HEK293 (cell line): ENCODE measurements at regions not wholly inside any gene's neighbourhood (a gene's known extent, or its start where the extent isn't known, plus 50 kb on each side); places are given as distances from the start of the nearest gene placed in this dataset.
"Not testable (repeated sequence)": the region's sequence is repeated elsewhere in the genome, so short reads cannot be mapped to it uniquely, and the experiment has no call there.

ENCODE experiments used
- CTCF ChIA-PET: fragments of 350-600 bp; formaldehyde crosslinking; extraction: SDS; loops from one replicate; lab custom pipeline; 2021; ENCODE audit warnings: antibody characterized with exemption; lab: Yijun Ruan, JAX
- POLR2A ChIA-PET: fragments of 300-600 bp; formaldehyde crosslinking; extraction: SDS; loops from one replicate; lab custom pipeline; 2020; ENCODE audit warnings: antibody characterized with exemption, inconsistent platforms; lab: Yijun Ruan, JAX
- H3K27ac ChIP-seq: fragments of 200-500 bp; sonication (Bioruptor generic); 2 replicates; pipeline ENCODE4 v1.5.1; 2014; ENCODE audit warnings: low read depth, low read length, control low read depth, inconsistent platforms; ENCODE audit errors: extremely low read depth
- H3K36me3 ChIP-seq, 2 experiments: fragments of 200-500 bp in 1 of 2; sonication (Bioruptor generic) in 1 of 2; 1 replicate in 1 of 2; 2 replicates in 1 of 2; pipeline ENCODE4 v1.5.1; 2014 to 2017; ENCODE audit warnings: inconsistent platforms in 2 of 2, low read length in 2 of 2; ENCODE audit not compliant: control insufficient read depth in 2 of 2, insufficient read depth in 1 of 2
- H3K4me1 ChIP-seq: fragments of 200-500 bp; sonication (Bioruptor generic); 2 replicates; pipeline ENCODE4 v1.5.1; 2014; ENCODE audit warnings: mild to moderate bottlenecking, low read length, inconsistent platforms; ENCODE audit not compliant: control insufficient read depth, insufficient read depth
- H3K4me3 ChIP-seq: 2 replicates; pipeline ENCODE4 v1.5.1; 2011; ENCODE audit warnings: low read depth, mild to moderate bottlenecking, control low read depth, low read length, moderate library complexity
- H3K9me3 ChIP-seq: fragments of 200-500 bp; sonication (Bioruptor generic); 2 replicates; pipeline ENCODE4 v1.5.1; 2014; ENCODE audit warnings: low read depth, low read length, inconsistent platforms; ENCODE audit not compliant: control insufficient read depth, insufficient read depth
- BCL11A ChIP-seq: fragments of 450-650 bp; formaldehyde crosslinking; IDR thresholded peaks from 2 replicates; pipeline ENCODE4 v1.5.1; 2016; ENCODE audit warnings: low read depth, missing biosample characterization, missing genetic modification characterization
- GFI1B ChIP-seq: fragments of 450-650 bp; formaldehyde crosslinking; IDR thresholded peaks from 2 replicates; pipeline ENCODE4 v1.5.1; 2016; ENCODE audit warnings: missing biosample characterization, missing genetic modification characterization
- GLIS2 ChIP-seq: fragments of 450-650 bp; formaldehyde crosslinking; IDR thresholded peaks from 2 replicates; pipeline ENCODE4 v1.5.1; 2016; ENCODE audit warnings: missing biosample characterization, missing genetic modification characterization
- SETDB1 ChIP-seq: IDR thresholded peaks from one replicate; pipeline ENCODE4 v1.6.1; 2017; ENCODE audit warnings: mild to moderate bottlenecking, low read length, moderate library complexity, mixed read lengths; ENCODE audit not compliant: insufficient read length
- TRIM28 ChIP-seq: IDR thresholded peaks from 2 replicates; pipeline ENCODE4 v1.6.1; 2011; ENCODE audit warnings: low read length, control low read depth, borderline replicate concordance
- YY1 ChIP-seq: fragments of 450-650 bp; formaldehyde crosslinking; IDR thresholded peaks from 2 replicates; pipeline ENCODE4 v1.5.1; 2018; ENCODE audit warnings: missing biosample characterization, missing genetic modification characterization
- ZBTB7A ChIP-seq: fragments of 450-650 bp; formaldehyde crosslinking; IDR thresholded peaks from 2 replicates; pipeline ENCODE4 v1.5.1; 2016; ENCODE audit warnings: low read depth, missing biosample characterization, missing genetic modification characterization
- ZFP3 ChIP-seq: fragments of 450-650 bp; formaldehyde crosslinking; IDR thresholded peaks from 2 replicates; pipeline ENCODE4 v1.5.1; 2016; ENCODE audit warnings: low read depth, missing biosample characterization, missing genetic modification characterization
- ZFP41 ChIP-seq: fragments of 450-650 bp; formaldehyde crosslinking; IDR thresholded peaks from 2 replicates; pipeline ENCODE4 v1.5.1; 2016; ENCODE audit warnings: missing biosample characterization, missing genetic modification characterization, borderline replicate concordance
- ZNF133 ChIP-seq: fragments of 450-650 bp; formaldehyde crosslinking; IDR thresholded peaks from 2 replicates; pipeline ENCODE4 v1.5.1; 2016; ENCODE audit warnings: missing biosample characterization, missing genetic modification characterization
- ZNF146 ChIP-seq: fragments of 450-650 bp; formaldehyde crosslinking; IDR thresholded peaks from 2 replicates; pipeline ENCODE4 v1.5.1; 2016; ENCODE audit warnings: missing biosample characterization, missing genetic modification characterization
- ZNF157 ChIP-seq: fragments of 450-650 bp; formaldehyde crosslinking; IDR thresholded peaks from 2 replicates; pipeline ENCODE4 v1.5.1; 2016; ENCODE audit warnings: missing biosample characterization, missing genetic modification characterization
- ZNF184 ChIP-seq: fragments of 450-650 bp; IDR thresholded peaks from 2 replicates; pipeline ENCODE4 v1.5.1; 2018; ENCODE audit warnings: missing biosample characterization, mild to moderate bottlenecking, missing genetic modification characterization
- ZNF23 ChIP-seq: fragments of 450-650 bp; formaldehyde crosslinking; IDR thresholded peaks from 2 replicates; pipeline ENCODE4 v1.5.1; 2016; ENCODE audit warnings: missing biosample characterization, missing genetic modification characterization, borderline replicate concordance
- ZNF266 ChIP-seq: fragments of 450-650 bp; formaldehyde crosslinking; IDR thresholded peaks from 2 replicates; pipeline ENCODE4 v1.5.1; 2016; ENCODE audit warnings: missing biosample characterization, missing genetic modification characterization, low read depth
- ZNF394 ChIP-seq: fragments of 450-650 bp; formaldehyde crosslinking; IDR thresholded peaks from 2 replicates; pipeline ENCODE4 v1.5.1; 2016; ENCODE audit warnings: missing biosample characterization, missing genetic modification characterization, mild to moderate bottlenecking, moderate library complexity, borderline replicate concordance
- ZNF416 ChIP-seq: fragments of 450-650 bp; formaldehyde crosslinking; IDR thresholded peaks from 2 replicates; pipeline ENCODE4 v1.5.1; 2016; ENCODE audit warnings: missing biosample characterization, missing genetic modification characterization
- ZNF561 ChIP-seq: fragments of 450-650 bp; IDR thresholded peaks from 2 replicates; pipeline ENCODE4 v1.5.1; 2018; ENCODE audit warnings: missing biosample characterization, missing genetic modification characterization, borderline replicate concordance
- ZNF660 ChIP-seq: fragments of 450-650 bp; IDR thresholded peaks from 2 replicates; pipeline ENCODE4 v1.5.1; 2018; ENCODE audit warnings: missing biosample characterization, mild to moderate bottlenecking, missing genetic modification characterization
- ZNF747 ChIP-seq: fragments of 450-650 bp; formaldehyde crosslinking; IDR thresholded peaks from 2 replicates; pipeline ENCODE4 v1.5.1; 2016; ENCODE audit warnings: missing biosample characterization, missing genetic modification characterization
- TF ChIP-seq, protein P1 (sequence below): fragments of 450-650 bp; formaldehyde crosslinking; optimal IDR thresholded peaks from 2 replicates; pipeline ENCODE3; 2016; ENCODE audit warnings: missing biosample characterization, mild to moderate bottlenecking, missing genetic modification characterization
- TF ChIP-seq, protein P2 (sequence below): fragments of 450-650 bp; IDR thresholded peaks from 2 replicates; pipeline ENCODE4 v1.5.1; 2018; ENCODE audit warnings: missing biosample characterization, missing genetic modification characterization
- TF ChIP-seq, protein P3 (sequence below): fragments of 450-650 bp; formaldehyde crosslinking; IDR thresholded peaks from 2 replicates; pipeline ENCODE4 v1.5.1; 2016; ENCODE audit warnings: missing biosample characterization, missing genetic modification characterization
- TF ChIP-seq, protein P4 (sequence below): fragments of 450-650 bp; formaldehyde crosslinking; IDR thresholded peaks from 2 replicates; pipeline ENCODE4 v1.5.1; 2017; ENCODE audit warnings: missing biosample characterization, missing genetic modification characterization

DNA sequence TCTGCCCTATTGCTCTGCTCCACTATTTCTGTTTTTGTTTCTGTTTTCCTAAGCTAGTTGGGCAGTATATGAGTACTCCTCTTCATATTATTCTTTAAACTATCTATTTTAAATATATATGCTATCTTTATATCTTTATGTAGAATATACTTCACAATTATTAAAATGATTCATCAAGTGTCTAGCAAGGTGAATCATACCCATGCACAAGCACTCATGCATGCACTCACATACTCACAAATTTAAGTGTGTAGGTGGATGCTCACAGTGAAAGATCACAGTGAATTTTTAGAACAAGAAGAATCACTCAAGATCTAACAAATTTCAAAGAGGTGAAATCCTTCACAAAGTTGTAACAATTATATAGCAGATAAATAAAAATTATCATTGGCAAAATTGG is 435.6 kb upstream of the SLITRK5 start (continued):
- TF ChIP-seq ZFP3 (no peak), BCL11A (tag by site-specific recombination) (no peak), ZNF23 (tag by site-specific recombination) (no peak), ZNF146 (tag by site-specific recombination) (no peak)
- TF ChIP-seq, protein P1, sequence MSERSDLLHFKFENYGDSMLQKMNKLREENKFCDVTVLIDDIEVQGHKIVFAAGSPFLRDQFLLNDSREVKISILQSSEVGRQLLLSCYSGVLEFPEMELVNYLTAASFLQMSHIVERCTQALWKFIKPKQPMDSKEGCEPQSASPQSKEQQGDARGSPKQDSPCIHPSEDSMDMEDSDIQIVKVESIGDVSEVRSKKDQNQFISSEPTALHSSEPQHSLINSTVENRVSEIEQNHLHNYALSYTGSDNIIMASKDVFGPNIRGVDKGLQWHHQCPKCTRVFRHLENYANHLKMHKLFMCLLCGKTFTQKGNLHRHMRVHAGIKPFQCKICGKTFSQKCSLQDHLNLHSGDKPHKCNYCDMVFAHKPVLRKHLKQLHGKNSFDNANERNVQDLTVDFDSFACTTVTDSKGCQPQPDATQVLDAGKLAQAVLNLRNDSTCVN (tag by site-specific recombination), result no peak
- TF ChIP-seq, protein P2, sequence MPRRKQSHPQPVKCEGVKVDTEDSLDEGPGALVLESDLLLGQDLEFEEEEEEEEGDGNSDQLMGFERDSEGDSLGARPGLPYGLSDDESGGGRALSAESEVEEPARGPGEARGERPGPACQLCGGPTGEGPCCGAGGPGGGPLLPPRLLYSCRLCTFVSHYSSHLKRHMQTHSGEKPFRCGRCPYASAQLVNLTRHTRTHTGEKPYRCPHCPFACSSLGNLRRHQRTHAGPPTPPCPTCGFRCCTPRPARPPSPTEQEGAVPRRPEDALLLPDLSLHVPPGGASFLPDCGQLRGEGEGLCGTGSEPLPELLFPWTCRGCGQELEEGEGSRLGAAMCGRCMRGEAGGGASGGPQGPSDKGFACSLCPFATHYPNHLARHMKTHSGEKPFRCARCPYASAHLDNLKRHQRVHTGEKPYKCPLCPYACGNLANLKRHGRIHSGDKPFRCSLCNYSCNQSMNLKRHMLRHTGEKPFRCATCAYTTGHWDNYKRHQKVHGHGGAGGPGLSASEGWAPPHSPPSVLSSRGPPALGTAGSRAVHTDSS, result no peak
- TF ChIP-seq, all 188 proteins: peak for 0

DNA sequence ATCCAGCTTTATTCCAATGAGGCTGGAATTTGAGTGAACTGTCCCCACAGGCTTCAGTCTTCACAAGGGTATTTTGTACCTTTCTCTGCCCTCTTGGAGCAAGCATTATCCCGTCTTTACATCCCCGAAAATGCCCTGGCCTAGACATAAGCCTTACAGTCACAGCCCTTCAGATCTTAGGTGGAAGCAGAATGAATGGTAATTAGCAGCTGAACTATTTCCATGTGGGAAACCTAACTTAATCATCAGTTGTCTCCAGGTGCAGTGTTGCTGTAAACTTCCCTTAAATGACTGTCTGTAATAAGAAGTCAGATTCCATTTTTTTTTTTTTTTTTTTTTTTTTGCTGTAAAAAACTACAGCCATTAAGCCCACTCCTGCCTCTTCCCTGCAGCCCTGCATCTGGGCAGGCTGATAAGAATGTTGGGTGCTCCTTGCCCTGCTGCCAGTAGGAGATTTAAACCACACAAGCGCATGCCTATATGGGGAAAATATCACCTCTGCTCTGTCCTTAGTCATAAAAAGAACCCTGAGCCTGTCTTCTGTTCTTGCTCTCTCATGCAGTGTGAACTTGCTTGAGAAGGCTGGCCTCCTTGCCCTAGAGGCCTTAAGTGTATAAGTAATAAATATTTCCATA is 426.8 kb upstream of the SLITRK5 start:
- no peak overlapping the region for H3K4me3 ChIP-seq
- no peak for TF ChIP-seq ZNF157 (tag by site-specific recombination)
- TF ChIP-seq, protein P3, sequence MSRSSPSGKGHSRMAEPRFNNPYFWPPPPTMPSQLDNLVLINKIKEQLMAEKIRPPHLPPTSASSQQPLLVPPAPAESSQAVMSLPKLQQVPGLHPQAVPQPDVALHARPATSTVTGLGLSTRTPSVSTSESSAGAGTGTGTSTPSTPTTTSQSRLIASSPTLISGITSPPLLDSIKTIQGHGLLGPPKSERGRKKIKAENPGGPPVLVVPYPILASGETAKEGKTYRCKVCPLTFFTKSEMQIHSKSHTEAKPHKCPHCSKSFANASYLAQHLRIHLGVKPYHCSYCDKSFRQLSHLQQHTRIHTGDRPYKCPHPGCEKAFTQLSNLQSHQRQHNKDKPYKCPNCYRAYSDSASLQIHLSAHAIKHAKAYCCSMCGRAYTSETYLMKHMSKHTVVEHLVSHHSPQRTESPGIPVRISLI (tag by site-specific recombination), result 0 out of 2 replicates have a peak, but pooled peaks have one; percentile 21
- TF ChIP-seq, all 188 proteins: peak for 1
- no peaks in the 10 kb centered on the region for H3K9me3 ChIP-seq
- H3K4me1 ChIP-seq, result no peaks in the 10 kb centered on the region
- ChIA-PET POLR2A (no interaction called here), CTCF (no interaction called here)
- H3K36me3 ChIP-seq, result no peaks in the 10 kb centered on the region
- no peak overlapping the region for H3K27ac ChIP-seq

DNA sequence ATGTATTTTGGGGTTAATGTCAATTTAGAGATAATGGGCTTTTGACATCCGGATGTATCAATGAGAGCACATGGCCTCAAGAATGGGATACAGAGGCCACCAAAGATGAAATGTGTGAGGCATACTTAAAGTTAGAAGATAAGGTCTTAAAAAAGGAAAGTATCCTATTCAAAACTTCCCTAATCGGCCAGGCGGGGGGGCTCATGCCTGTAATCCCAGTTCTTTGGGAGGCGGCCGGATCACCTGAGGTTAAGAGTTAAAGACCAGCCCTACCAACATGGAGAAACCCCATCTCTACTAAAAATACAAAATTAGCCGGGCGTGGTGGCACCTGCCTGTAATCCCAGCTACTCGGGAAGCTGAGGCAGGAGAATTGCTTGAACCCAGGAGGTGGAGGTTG is 421.3 kb upstream of the SLITRK5 start:
- POLR2A ChIA-PET, H3K4me3 ChIP-seq, CTCF ChIA-PET, H3K9me3 ChIP-seq, H3K27ac ChIP-seq, H3K36me3 ChIP-seq, H3K4me1 ChIP-seq: not testable (repeated sequence)

DNA sequence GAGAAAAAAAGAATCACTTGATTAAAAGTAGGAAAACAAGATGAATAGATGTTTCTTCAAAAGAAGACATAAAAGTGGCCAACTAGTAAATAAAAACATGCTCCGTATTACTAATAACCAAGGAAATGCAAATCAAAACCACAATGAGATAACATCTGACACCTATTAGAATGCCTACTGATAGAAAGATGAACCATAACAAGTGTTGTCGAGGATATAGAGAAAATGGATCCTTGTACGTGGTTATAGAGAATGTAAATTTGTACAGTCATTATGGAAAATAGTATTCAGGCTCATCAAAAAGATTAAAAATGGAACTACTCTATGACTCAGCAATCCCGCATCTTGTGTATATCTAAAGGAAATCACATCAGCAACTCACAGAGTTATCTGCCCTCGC is 415.8 kb upstream of the SLITRK5 start:
- Histone ChIP-seq H3K36me3 (no peaks in the 10 kb centered on the region), H3K4me3 (no peak overlapping the region), H3K4me1 (no peaks in the 10 kb centered on the region), H3K9me3 (no peaks in the 10 kb centered on the region), H3K27ac (no peak overlapping the region)
- ChIA-PET CTCF (no interaction called here), POLR2A (no interaction called here)
- TF ChIP-seq TRIM28 (0 out of 2 replicates have a peak, but pooled peaks have one; percentile 28), SETDB1 (peak; percentile 56), ZNF561 (tag by site-specific recombination) (no peak), ZBTB7A (tag by site-specific recombination) (no peak), GLIS2 (no peak), ZNF133 (tag by site-specific recombination) (no peak), YY1 (no peak), ZNF747 (no peak), ZFP3 (no peak), ZNF394 (tag by site-specific recombination) (no peak), ZNF266 (tag by site-specific recombination) (no peak), ZNF416 (tag by site-specific recombination) (no peak), ZNF660 (no peak), ZFP41 (tag by site-specific recombination) (no peak), ZNF184 (tag by site-specific recombination) (peak; percentile 92), GFI1B (tag by site-specific recombination) (no peak)
- TF ChIP-seq, protein P4, sequence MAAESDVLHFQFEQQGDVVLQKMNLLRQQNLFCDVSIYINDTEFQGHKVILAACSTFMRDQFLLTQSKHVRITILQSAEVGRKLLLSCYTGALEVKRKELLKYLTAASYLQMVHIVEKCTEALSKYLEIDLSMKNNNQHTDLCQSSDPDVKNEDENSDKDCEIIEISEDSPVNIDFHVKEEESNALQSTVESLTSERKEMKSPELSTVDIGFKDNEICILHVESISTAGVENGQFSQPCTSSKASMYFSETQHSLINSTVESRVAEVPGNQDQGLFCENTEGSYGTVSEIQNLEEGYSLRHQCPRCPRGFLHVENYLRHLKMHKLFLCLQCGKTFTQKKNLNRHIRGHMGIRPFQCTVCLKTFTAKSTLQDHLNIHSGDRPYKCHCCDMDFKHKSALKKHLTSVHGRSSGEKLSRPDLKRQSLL (tag by site-specific recombination), result no peak
